Liver (tissue), 8 donors: ENCODE measurements at regions not wholly inside any gene's neighbourhood (a gene's known extent, or its start where the extent isn't known, plus 50 kb on each side); places are given as distances from the start of the nearest gene placed in this dataset.

Experiments
- DNase-seq: peaks from one replicate; pipeline ENCODE4 v3.0.0-alpha.2; 2017; ENCODE audit warnings: low spot score
- H3K27ac ChIP-seq, 2 donors: one replicate each; pipeline ENCODE4 v1.7.0; 2013; ENCODE audit warnings: inconsistent platforms in 2 of 2, low read length in 2 of 2, control low read depth in 1 of 2, low read depth in 1 of 2, mild to moderate bottlenecking in 1 of 2
- H3K27me3 ChIP-seq, 4 donors: one replicate each; pipeline versions ENCODE4 v1.6.1 to v1.7.0; 2013; ENCODE audit warnings: low read length in 3 of 4, inconsistent platforms in 1 of 4, mild to moderate bottlenecking in 1 of 4, moderate library complexity in 1 of 4; ENCODE audit not compliant: control insufficient read depth in 4 of 4, insufficient read depth in 4 of 4
- H3K36me3 ChIP-seq, 4 donors: one replicate each; pipeline versions ENCODE4 v1.6.1 to v1.7.0; 2013; ENCODE audit warnings: low read length in 3 of 4, mild to moderate bottlenecking in 3 of 4, low read depth in 1 of 4, moderate library complexity in 1 of 4; ENCODE audit not compliant: control insufficient read depth in 4 of 4, insufficient read depth in 3 of 4
- H3K4me1 ChIP-seq, 4 donors: one replicate each; pipeline versions ENCODE4 v1.6.1 to v1.7.0; 2013; ENCODE audit warnings: low read length in 3 of 4, mild to moderate bottlenecking in 3 of 4, moderate library complexity in 1 of 4; ENCODE audit not compliant: control insufficient read depth in 4 of 4, insufficient read depth in 4 of 4
- H3K4me3 ChIP-seq, 3 donors: one replicate each; pipeline versions ENCODE4 v1.6.1 to v1.7.0; 2013; ENCODE audit warnings: low read length in 3 of 3, control low read depth in 1 of 3, low read depth in 1 of 3, mild to moderate bottlenecking in 1 of 3
- H3K9ac ChIP-seq, 2 donors: one replicate each; pipeline ENCODE4 v1.7.0; 2013; ENCODE audit warnings: low read length in 2 of 2, mild to moderate bottlenecking in 2 of 2, moderate library complexity in 2 of 2, control low read depth in 1 of 2, low read depth in 1 of 2
- H3K9me3 ChIP-seq, 4 donors: one replicate each; pipeline versions ENCODE4 v1.6.1 to v1.7.0; 2013; ENCODE audit warnings: low read length in 3 of 4; ENCODE audit not compliant: control insufficient read depth in 4 of 4
- EGR1 ChIP-seq, 2 donors: IDR thresholded peaks; 2 replicates each; pipeline ENCODE4 v1.6.1; 2016 to 2018; ENCODE audit warnings: antibody characterized with exemption in 2 of 2, low read depth in 2 of 2
- FOXA2 ChIP-seq: IDR thresholded peaks from 2 replicates; pipeline ENCODE4 v1.6.1; 2016; ENCODE audit warnings: antibody characterized with exemption
- GABPA ChIP-seq, 2 donors: IDR thresholded peaks in 1 of 2; conservative IDR thresholded peaks in 1 of 2; 2 replicates each; pipeline ENCODE4 v1.6.1; 2016; ENCODE audit warnings: antibody characterized with exemption in 2 of 2, mild to moderate bottlenecking in 1 of 2, moderate library complexity in 1 of 2
- HNF4A ChIP-seq, 2 donors: conservative IDR thresholded peaks; 2 replicates each; pipeline ENCODE4 v1.6.1; 2016; ENCODE audit warnings: antibody characterized with exemption in 2 of 2, mild to moderate bottlenecking in 2 of 2
- HNF4G ChIP-seq: IDR thresholded peaks from 2 replicates; pipeline ENCODE4 v1.6.1; 2016; ENCODE audit warnings: antibody characterized with exemption
- JUND ChIP-seq, 2 donors: IDR thresholded peaks; 2 replicates each; pipeline ENCODE4 v1.6.1; 2016; ENCODE audit warnings: antibody characterized with exemption in 2 of 2
- NR2F2 ChIP-seq: IDR thresholded peaks from 2 replicates; pipeline ENCODE4 v1.6.1; 2016; ENCODE audit warnings: antibody characterized with exemption
- RAD21 ChIP-seq, 2 donors: IDR thresholded peaks; 2 replicates each; pipeline ENCODE4 v1.6.1; 2016; ENCODE audit warnings: antibody characterized with exemption in 2 of 2, mild to moderate bottlenecking in 2 of 2
- RXRA ChIP-seq, 2 donors: IDR thresholded peaks; 2 replicates each; pipeline ENCODE4 v1.6.1; 2017 to 2018; ENCODE audit warnings: antibody characterized with exemption in 2 of 2, mild to moderate bottlenecking in 1 of 2
- SP1 ChIP-seq: IDR thresholded peaks from 2 replicates; pipeline ENCODE4 v1.6.1; 2018; ENCODE audit warnings: antibody characterized with exemption, mild to moderate bottlenecking
- TAF1 ChIP-seq: conservative IDR thresholded peaks from 2 replicates; pipeline ENCODE4 v1.6.1; 2016; ENCODE audit warnings: antibody characterized with exemption, mild to moderate bottlenecking
- YY1 ChIP-seq: IDR thresholded peaks from 2 replicates; pipeline ENCODE4 v1.6.1; 2016; ENCODE audit warnings: antibody characterized with exemption, mild to moderate bottlenecking
- WGBS: extraction: QIAGEN DNeasy Blood & Tissue Kit; methylation state at CpG from one replicate; pipeline ENCODE4 v1.1.7; 2013; 5-methylcytosine and 5-hydroxymethylcytosine counted together
- TF ChIP-seq, protein P1 (sequence below): IDR thresholded peaks from 2 replicates; pipeline ENCODE4 v1.6.1; 2016; ENCODE audit warnings: antibody characterized with exemption
- TF ChIP-seq, protein P2 (sequence below): fragments of 150-350 bp; IDR thresholded peaks from 2 replicates; pipeline ENCODE4 v1.5.1; 2017; ENCODE audit warnings: improper control_type of control experiment, low read depth, low read length; ENCODE audit not compliant: missing input control
- TF ChIP-seq, protein P3 (sequence below): IDR thresholded peaks from 2 replicates; pipeline ENCODE4 v1.6.1; 2016; ENCODE audit warnings: antibody characterized with exemption
- TF ChIP-seq, protein P4 (sequence below): IDR thresholded peaks from 2 replicates; pipeline ENCODE4 v1.6.1; 2016; ENCODE audit warnings: antibody characterized with exemption
- TF ChIP-seq, protein P5 (sequence below): IDR thresholded peaks from 2 replicates; pipeline ENCODE4 v1.6.1; 2016; ENCODE audit warnings: antibody characterized with exemption, mild to moderate bottlenecking
- donor health status: healthy.
- donor health status: healthy.
- donor health status: healthy.
- donor health status: healthy.
- donor health status: healthy.

DNA sequence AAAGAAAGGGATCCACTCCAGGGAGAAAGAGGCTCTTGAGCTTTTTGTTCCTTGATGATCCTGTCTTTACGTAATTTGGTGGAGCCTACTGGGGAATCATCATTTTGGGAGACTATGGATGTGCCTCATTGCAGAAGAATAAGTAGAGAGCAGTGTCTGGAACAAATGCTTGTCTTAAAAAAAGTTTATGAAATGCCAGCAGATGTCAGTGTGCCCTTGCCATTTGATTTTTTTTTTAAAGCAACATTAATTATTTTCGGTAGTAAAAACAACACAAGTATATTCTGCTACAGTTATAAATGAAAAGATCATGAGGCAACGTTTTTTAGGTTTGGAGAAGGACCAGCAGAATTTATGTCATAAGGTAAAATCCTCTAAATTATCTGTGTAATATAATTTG lies 934.8 kb upstream of the EEF2KMT start:
- no peaks in the 10 kb centered on the region for H3K9me3 ChIP-seq
- peaks cover 0 to 4% (median 0%) of the 10 kb centered on the region in 4 donors for H3K27me3 ChIP-seq
- no peaks in the 10 kb centered on the region for H3K36me3 ChIP-seq
- no peak overlapping the region for H3K27ac ChIP-seq
- no peak overlapping the region for H3K9ac ChIP-seq
- no peak for DNase-seq
- TF ChIP-seq, protein P1, sequence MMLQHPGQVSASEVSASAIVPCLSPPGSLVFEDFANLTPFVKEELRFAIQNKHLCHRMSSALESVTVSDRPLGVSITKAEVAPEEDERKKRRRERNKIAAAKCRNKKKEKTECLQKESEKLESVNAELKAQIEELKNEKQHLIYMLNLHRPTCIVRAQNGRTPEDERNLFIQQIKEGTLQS: no peak
- no peak for TF ChIP-seq SP1
- no peak for TF ChIP-seq RAD21 (IDR thresholded peaks at IDR 0.05)
- TF ChIP-seq GABPA (IDR thresholded peaks at IDR 0.05 in 1 of 2, conservative IDR thresholded peaks at IDR 0.05 in 1 of 2): no peak
- TF ChIP-seq RXRA (IDR thresholded peaks at IDR 0.05): no peak
- no peak for TF ChIP-seq JUND (IDR thresholded peaks at IDR 0.05)
- TF ChIP-seq TAF1: no peak
- TF ChIP-seq, protein P2, sequence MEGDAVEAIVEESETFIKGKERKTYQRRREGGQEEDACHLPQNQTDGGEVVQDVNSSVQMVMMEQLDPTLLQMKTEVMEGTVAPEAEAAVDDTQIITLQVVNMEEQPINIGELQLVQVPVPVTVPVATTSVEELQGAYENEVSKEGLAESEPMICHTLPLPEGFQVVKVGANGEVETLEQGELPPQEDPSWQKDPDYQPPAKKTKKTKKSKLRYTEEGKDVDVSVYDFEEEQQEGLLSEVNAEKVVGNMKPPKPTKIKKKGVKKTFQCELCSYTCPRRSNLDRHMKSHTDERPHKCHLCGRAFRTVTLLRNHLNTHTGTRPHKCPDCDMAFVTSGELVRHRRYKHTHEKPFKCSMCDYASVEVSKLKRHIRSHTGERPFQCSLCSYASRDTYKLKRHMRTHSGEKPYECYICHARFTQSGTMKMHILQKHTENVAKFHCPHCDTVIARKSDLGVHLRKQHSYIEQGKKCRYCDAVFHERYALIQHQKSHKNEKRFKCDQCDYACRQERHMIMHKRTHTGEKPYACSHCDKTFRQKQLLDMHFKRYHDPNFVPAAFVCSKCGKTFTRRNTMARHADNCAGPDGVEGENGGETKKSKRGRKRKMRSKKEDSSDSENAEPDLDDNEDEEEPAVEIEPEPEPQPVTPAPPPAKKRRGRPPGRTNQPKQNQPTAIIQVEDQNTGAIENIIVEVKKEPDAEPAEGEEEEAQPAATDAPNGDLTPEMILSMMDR: no peak
- no peak for TF ChIP-seq EGR1 (IDR thresholded peaks at IDR 0.05; ENCODE audit: low read depth in 2 of 2)
- TF ChIP-seq HNF4G: no peak
- TF ChIP-seq, protein P3, sequence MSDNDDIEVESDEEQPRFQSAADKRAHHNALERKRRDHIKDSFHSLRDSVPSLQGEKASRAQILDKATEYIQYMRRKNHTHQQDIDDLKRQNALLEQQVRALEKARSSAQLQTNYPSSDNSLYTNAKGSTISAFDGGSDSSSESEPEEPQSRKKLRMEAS: no peak
- TF ChIP-seq, protein P4, sequence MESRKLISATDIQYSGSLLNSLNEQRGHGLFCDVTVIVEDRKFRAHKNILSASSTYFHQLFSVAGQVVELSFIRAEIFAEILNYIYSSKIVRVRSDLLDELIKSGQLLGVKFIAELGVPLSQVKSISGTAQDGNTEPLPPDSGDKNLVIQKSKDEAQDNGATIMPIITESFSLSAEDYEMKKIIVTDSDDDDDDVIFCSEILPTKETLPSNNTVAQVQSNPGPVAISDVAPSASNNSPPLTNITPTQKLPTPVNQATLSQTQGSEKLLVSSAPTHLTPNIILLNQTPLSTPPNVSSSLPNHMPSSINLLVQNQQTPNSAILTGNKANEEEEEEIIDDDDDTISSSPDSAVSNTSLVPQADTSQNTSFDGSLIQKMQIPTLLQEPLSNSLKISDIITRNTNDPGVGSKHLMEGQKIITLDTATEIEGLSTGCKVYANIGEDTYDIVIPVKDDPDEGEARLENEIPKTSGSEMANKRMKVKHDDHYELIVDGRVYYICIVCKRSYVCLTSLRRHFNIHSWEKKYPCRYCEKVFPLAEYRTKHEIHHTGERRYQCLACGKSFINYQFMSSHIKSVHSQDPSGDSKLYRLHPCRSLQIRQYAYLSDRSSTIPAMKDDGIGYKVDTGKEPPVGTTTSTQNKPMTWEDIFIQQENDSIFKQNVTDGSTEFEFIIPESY: no peak
- no peaks in the 10 kb centered on the region for H3K4me1 ChIP-seq
- H3K4me3 ChIP-seq: no peak overlapping the region
- 54% methylated on average over 3 of the region's 3 CpGs for WGBS

DNA sequence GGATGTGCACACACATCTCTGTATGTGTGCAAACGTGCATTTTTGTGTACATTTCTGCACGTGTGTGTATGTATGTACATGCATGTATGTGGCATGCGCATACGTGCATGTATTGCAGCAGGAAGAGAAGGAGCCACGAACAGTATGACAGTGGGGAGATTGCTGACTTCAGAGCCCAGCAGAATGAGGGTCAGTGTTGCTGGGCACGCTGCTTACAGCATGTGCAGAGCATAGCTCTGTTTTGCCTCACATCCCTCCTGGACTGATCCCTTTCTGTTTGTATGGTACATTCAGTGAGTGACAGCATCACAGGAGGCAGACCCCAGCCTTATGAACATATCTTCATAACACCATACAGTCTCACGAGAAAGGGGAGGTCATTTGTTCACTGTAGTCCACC lies 934.0 kb upstream of the EEF2KMT start:
- Histone ChIP-seq H3K36me3 (no peaks in the 10 kb centered on the region), H3K27ac (no peak overlapping the region), H3K9me3 (no peaks in the 10 kb centered on the region), H3K4me3 (no peak overlapping the region), H3K9ac (no peak overlapping the region), H3K27me3 (peaks cover 0 to 4% (median 0%) of the 10 kb centered on the region in 4 donors), H3K4me1 (no peaks in the 10 kb centered on the region)
- DNase-seq: no peak
- TF ChIP-seq, protein P5, sequence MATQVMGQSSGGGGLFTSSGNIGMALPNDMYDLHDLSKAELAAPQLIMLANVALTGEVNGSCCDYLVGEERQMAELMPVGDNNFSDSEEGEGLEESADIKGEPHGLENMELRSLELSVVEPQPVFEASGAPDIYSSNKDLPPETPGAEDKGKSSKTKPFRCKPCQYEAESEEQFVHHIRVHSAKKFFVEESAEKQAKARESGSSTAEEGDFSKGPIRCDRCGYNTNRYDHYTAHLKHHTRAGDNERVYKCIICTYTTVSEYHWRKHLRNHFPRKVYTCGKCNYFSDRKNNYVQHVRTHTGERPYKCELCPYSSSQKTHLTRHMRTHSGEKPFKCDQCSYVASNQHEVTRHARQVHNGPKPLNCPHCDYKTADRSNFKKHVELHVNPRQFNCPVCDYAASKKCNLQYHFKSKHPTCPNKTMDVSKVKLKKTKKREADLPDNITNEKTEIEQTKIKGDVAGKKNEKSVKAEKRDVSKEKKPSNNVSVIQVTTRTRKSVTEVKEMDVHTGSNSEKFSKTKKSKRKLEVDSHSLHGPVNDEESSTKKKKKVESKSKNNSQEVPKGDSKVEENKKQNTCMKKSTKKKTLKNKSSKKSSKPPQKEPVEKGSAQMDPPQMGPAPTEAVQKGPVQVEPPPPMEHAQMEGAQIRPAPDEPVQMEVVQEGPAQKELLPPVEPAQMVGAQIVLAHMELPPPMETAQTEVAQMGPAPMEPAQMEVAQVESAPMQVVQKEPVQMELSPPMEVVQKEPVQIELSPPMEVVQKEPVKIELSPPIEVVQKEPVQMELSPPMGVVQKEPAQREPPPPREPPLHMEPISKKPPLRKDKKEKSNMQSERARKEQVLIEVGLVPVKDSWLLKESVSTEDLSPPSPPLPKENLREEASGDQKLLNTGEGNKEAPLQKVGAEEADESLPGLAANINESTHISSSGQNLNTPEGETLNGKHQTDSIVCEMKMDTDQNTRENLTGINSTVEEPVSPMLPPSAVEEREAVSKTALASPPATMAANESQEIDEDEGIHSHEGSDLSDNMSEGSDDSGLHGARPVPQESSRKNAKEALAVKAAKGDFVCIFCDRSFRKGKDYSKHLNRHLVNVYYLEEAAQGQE: no peak
- TF ChIP-seq HNF4A (conservative IDR thresholded peaks at IDR 0.05): no peak
- TF ChIP-seq, protein P2: no peak
- no peak for TF ChIP-seq TAF1
- TF ChIP-seq NR2F2: no peak
- no peak for TF ChIP-seq YY1
- no peak for TF ChIP-seq FOXA2
- 62% methylated on average over 7 of the region's 7 CpGs for WGBS
